Activated B cell treated with CpG ODN at 0.5 μM for 24 hours (primary cell): ENCODE measurements at regions not wholly inside any gene's neighbourhood (a gene's known extent, or its start where the extent isn't known, plus 50 kb on each side); places are given as distances from the start of the nearest gene placed in this dataset.

Source experiments
- ATAC-seq: fragments of 200-7000 bp; cut with Tn5 transposase; one replicate; pipeline ENCODE4 v1.10.0; 2021; ENCODE audit warnings: low read depth, mild to moderate bottlenecking, moderate library complexity
- CTCF ChIA-PET: fragments of 350-600 bp; sonication (Branson Sonifier 250); formaldehyde crosslinking; loops from one replicate; lab custom pipeline; 2021; ENCODE audit warnings: antibody characterized with exemption; lab: Charles Lee
- POLR2A ChIA-PET: fragments of 350-600 bp; sonication (Branson Sonifier 250); formaldehyde crosslinking; loops from one replicate; lab custom pipeline; 2021; ENCODE audit warnings: antibody characterized with exemption; lab: Charles Lee
- DNase-seq: peaks from one replicate; pipeline ENCODE4 v3.0.0; 2022
- H3K27ac Mint-ChIP-seq: one replicate; pipeline ENCODE4 v1.8.0; 2020; ENCODE audit warnings: mixed read lengths
- H3K27me3 Mint-ChIP-seq: one replicate; pipeline ENCODE4 v1.8.0; 2021; ENCODE audit warnings: mixed read lengths
- H3K36me3 Mint-ChIP-seq: one replicate; pipeline ENCODE4 v1.8.0; 2021; ENCODE audit warnings: low read depth, mixed read lengths
- H3K4me1 Mint-ChIP-seq: one replicate; pipeline ENCODE4 v1.8.0; 2021; ENCODE audit warnings: mixed read lengths
- H3K4me3 Mint-ChIP-seq: one replicate; pipeline ENCODE4 v1.8.0; 2020; ENCODE audit warnings: mild to moderate bottlenecking, mixed read lengths
- H3K9me3 Mint-ChIP-seq: one replicate; pipeline ENCODE4 v1.8.0; 2020; ENCODE audit warnings: mixed read lengths
- intact Hi-C: fragments of 100-400 bp; cut with micrococcal nuclease; formaldehyde crosslinking; loops from one replicate; pipeline ENCODE4 v1.15.1; 2024
- TF ChIP-seq, protein P1 (sequence below): fragments of 200-600 bp; IDR thresholded peaks from one replicate; pipeline ENCODE4 v1.8.0; 2022; ENCODE audit warnings: antibody characterized with exemption, mild to moderate bottlenecking

DNA sequence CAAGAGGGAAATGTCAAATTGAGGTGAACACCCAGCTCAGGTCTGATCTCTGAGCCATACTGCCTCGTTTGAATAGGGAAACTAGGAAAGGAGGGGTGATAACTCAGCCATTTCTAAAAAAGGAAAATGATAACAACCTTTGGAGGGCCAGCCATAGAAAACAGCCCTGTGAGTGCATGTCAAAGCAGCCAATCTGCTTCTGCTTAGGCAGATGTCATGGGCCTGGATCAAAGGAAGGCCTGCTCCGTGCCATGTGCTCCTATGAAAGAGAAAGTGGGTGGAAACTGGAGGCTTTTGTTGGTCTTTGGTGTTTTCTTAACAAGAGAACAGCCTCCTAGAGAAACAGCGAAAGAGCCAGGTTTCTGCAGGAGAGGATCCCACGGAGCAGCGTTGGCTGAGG is 428.0 kb downstream of the DHX35 start:
- Mint-ChIP-seq H3K36me3 (no peaks in the 10 kb centered on the region), H3K9me3 (no peaks in the 10 kb centered on the region), H3K4me3 (no peak overlapping the region), H3K27ac (no peak overlapping the region), H3K4me1 (no peaks in the 10 kb centered on the region), H3K27me3 (peaks cover 9% of the 10 kb centered on the region)
- DNase-seq (no peak), ATAC-seq (no peak)
- ChIA-PET POLR2A (no interaction called here), CTCF (no interaction called here)
- TF ChIP-seq, protein P1, sequence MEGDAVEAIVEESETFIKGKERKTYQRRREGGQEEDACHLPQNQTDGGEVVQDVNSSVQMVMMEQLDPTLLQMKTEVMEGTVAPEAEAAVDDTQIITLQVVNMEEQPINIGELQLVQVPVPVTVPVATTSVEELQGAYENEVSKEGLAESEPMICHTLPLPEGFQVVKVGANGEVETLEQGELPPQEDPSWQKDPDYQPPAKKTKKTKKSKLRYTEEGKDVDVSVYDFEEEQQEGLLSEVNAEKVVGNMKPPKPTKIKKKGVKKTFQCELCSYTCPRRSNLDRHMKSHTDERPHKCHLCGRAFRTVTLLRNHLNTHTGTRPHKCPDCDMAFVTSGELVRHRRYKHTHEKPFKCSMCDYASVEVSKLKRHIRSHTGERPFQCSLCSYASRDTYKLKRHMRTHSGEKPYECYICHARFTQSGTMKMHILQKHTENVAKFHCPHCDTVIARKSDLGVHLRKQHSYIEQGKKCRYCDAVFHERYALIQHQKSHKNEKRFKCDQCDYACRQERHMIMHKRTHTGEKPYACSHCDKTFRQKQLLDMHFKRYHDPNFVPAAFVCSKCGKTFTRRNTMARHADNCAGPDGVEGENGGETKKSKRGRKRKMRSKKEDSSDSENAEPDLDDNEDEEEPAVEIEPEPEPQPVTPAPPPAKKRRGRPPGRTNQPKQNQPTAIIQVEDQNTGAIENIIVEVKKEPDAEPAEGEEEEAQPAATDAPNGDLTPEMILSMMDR: no peak
- intact Hi-C loops: no loop called here

GRCh38 chr20:39381595-39381994 is 419.5 kb downstream of the DHX35 start:
- ChIA-PET CTCF (no interaction called here), POLR2A (no interaction called here)
- H3K27ac Mint-ChIP-seq: no peak overlapping the region
- H3K27me3 Mint-ChIP-seq: peaks cover 5% of the 10 kb centered on the region
- no peak overlapping the region for H3K4me3 Mint-ChIP-seq
- TF ChIP-seq, protein P1: no peak
- H3K9me3 Mint-ChIP-seq: no peaks in the 10 kb centered on the region
- DNase-seq: no peak
- H3K36me3 Mint-ChIP-seq: no peaks in the 10 kb centered on the region
- H3K4me1 Mint-ChIP-seq: no peaks in the 10 kb centered on the region
- intact Hi-C loops: no loop called here
- ATAC-seq: no peak

DNA sequence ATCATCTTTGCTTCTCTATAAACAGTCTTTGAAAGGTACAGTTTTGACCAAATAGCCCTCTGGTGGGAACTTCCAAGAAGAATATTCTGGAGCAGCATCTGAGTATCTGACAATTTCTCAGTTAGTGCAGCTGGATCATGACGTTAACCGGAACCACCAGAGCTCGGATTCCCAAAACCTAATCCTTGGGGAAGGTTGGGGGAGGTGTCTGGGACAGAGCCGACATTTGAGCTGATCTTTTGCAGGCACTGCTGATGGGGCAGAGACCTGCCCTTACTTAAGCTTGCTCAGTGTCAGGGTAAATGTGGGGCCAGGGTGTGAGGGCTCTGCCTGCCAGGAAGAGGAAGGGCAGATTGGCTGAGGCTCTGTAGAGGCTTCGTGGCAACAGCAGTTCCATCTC is 416.6 kb downstream of the DHX35 start:
- Mint-ChIP-seq H3K27ac (no peak overlapping the region), H3K4me3 (no peak overlapping the region), H3K36me3 (no peaks in the 10 kb centered on the region), H3K27me3 (peaks cover 5% of the 10 kb centered on the region), H3K4me1 (no peaks in the 10 kb centered on the region), H3K9me3 (no peaks in the 10 kb centered on the region)
- intact Hi-C loops: no loop called here
- CTCF ChIA-PET: no interaction called here
- POLR2A ChIA-PET: no interaction called here
- no peak for DNase-seq
- TF ChIP-seq, protein P1: no peak
- ATAC-seq: no peak

DNA sequence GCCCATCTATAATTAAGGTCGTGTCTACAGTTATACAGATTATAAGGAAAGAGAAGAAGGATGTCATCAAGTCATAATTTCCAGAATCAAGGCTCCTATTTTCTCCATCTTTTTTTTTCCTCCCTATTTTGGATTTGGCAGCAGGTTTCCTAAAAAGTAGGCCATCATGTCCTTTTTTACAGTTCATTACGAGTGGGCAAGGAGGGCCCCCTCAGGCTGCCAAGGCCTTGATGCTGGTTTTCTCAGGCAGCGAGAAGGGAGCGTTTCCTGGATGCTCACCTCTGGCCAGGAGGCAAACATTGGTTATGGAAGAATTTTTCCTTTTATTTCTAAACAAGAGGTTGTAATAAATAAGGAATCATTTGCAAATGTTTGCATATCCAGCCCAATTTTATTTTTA is 414.6 kb downstream of the DHX35 start:
- no peak for DNase-seq
- Mint-ChIP-seq H3K27me3 (no peaks in the 10 kb centered on the region), H3K4me3 (no peak overlapping the region), H3K9me3 (no peaks in the 10 kb centered on the region), H3K27ac (no peak overlapping the region), H3K4me1 (no peaks in the 10 kb centered on the region), H3K36me3 (no peaks in the 10 kb centered on the region)
- intact Hi-C loops: no loop called here
- POLR2A ChIA-PET: no interaction called here
- ATAC-seq: no peak
- CTCF ChIA-PET: no interaction called here
- TF ChIP-seq, protein P1: no peak

- DNase-seq (no peak), ATAC-seq (no peak)
- TF ChIP-seq, protein P1: no peak
- peaks cover 9% of the 10 kb centered on the region for H3K27me3 Mint-ChIP-seq
- intact Hi-C loops: no loop called here
- CTCF ChIA-PET: no interaction called here
- H3K27ac Mint-ChIP-seq: no peak overlapping the region
- H3K4me3 Mint-ChIP-seq: no peak overlapping the region
- peaks cover 4% of the 10 kb centered on the region for H3K4me1 Mint-ChIP-seq
- POLR2A ChIA-PET: no interaction called here
- H3K9me3 Mint-ChIP-seq: no peaks in the 10 kb centered on the region
- no peaks in the 10 kb centered on the region for H3K36me3 Mint-ChIP-seq
Measured at GRCh38 chr20:39364320-39364719, 402.2 kb downstream of the DHX35 start.
